ENCODE measurements at regions not wholly inside any gene's neighbourhood (a gene's known extent, or its start where the extent isn't known, plus 50 kb on each side); places are given as distances from the start of the nearest gene placed in this dataset.
"Not testable (repeated sequence)": the region's sequence is repeated elsewhere in the genome, so short reads cannot be mapped to it uniquely, and the experiment has no call there.

- TF ChIP-seq CTCF, POLR2A (IDR thresholded peaks at IDR 0.05): not testable (repeated sequence)
Observed at GRCh38 chr4:3972626-3973025, 206.4 kb downstream of the ADRA2C start.
